ENCODE measurements at regions not wholly inside any gene's neighbourhood (a gene's known extent, or its start where the extent isn't known, plus 50 kb on each side); places are given as distances from the start of the nearest gene placed in this dataset.
"Not testable (repeated sequence)": the region's sequence is repeated elsewhere in the genome, so short reads cannot be mapped to it uniquely, and the experiment has no call there.

- no peak for DNase-seq
Measured at GRCh38 chr3:106083207-106083606, 214.4 kb upstream of the CBLB start.

- no peak for DNase-seq
Measured at GRCh38 chr3:106083854-106084253, 215.0 kb upstream of the CBLB start.

GRCh38 chr3:106086038-106086437, 217.2 kb upstream of the CBLB start:
- no peak for DNase-seq

GRCh38 chr3:106086636-106087035, 217.8 kb upstream of the CBLB start:
- no peak for DNase-seq

GRCh38 chr3:106088304-106088703, 219.5 kb upstream of the CBLB start:
- no peak for DNase-seq

GRCh38 chr3:106088899-106089298, 220.1 kb upstream of the CBLB start:
- no peak for DNase-seq

- no peak for DNase-seq
Measured at GRCh38 chr3:106089806-106090205, 221.0 kb upstream of the CBLB start.

GRCh38 chr3:106092792-106093191, 224.0 kb upstream of the CBLB start:
- DNase-seq, result no peak

- no peak for DNase-seq
Measured at GRCh38 chr3:106093616-106094015, 224.8 kb upstream of the CBLB start.

- no peak for DNase-seq
Measured at GRCh38 chr3:106097817-106098435, 229.1 kb upstream of the CBLB start.

GRCh38 chr3:106103383-106103782, 234.6 kb upstream of the CBLB start:
- no peak for DNase-seq

- no peak for DNase-seq
Measured at GRCh38 chr3:106104078-106104477, 235.3 kb upstream of the CBLB start.

GRCh38 chr3:106108925-106109324, 240.1 kb upstream of the CBLB start:
- DNase-seq, result no peak

- not testable (repeated sequence) for DNase-seq
Measured at GRCh38 chr3:106112561-106112960, 243.7 kb upstream of the CBLB start.

- DNase-seq, result no peak
Measured at GRCh38 chr3:106113747-106114146, 244.9 kb upstream of the CBLB start.

GRCh38 chr3:106114220-106114619, 245.4 kb upstream of the CBLB start:
- DNase-seq, result no peak

- DNase-seq, result no peak
Measured at GRCh38 chr3:106114848-106115247, 246.0 kb upstream of the CBLB start.

GRCh38 chr3:106115557-106115956, 246.7 kb upstream of the CBLB start:
- no peak for DNase-seq

- no peak for DNase-seq
Measured at GRCh38 chr3:106116733-106117489, 248.1 kb upstream of the CBLB start.

GRCh38 chr3:106117490-106117858, 248.7 kb upstream of the CBLB start:
- no peak for DNase-seq

- DNase-seq, result no peak
Measured at GRCh38 chr3:106119614-106120082, 250.8 kb upstream of the CBLB start.

GRCh38 chr3:106120356-106120755, 251.5 kb upstream of the CBLB start:
- DNase-seq, result no peak

- peak in 1 of 2 experiments; percentile 11 for DNase-seq
Measured at GRCh38 chr3:106121491-106122289, 252.9 kb upstream of the CBLB start.

GRCh38 chr3:106124818-106125217, 256.0 kb upstream of the CBLB start:
- DNase-seq, result no peak
